PFSK-1 (cell line): ENCODE measurements at regions not wholly inside any gene's neighbourhood (a gene's known extent, or its start where the extent isn't known, plus 50 kb on each side); places are given as distances from the start of the nearest gene placed in this dataset.

Experiments
- FOXP2 ChIP-seq: optimal IDR thresholded peaks from 2 replicates; pipeline ENCODE3; 2011; ENCODE audit warnings: borderline replicate concordance, control low read depth, inconsistent platforms; ENCODE audit not compliant: insufficient read depth; ENCODE audit errors: extremely low read length, extremely low read depth
- POLR2AphosphoS5 ChIP-seq: IDR thresholded peaks from 2 replicates; pipeline ENCODE4 v1.6.1; 2012; ENCODE audit warnings: low read depth, mild to moderate bottlenecking, control low read depth, low read length, moderate library complexity
- SIN3A ChIP-seq: IDR thresholded peaks from 2 replicates; pipeline ENCODE4 v1.6.1; 2012; ENCODE audit warnings: mild to moderate bottlenecking, low read length, moderate library complexity, borderline replicate concordance; ENCODE audit not compliant: insufficient read depth
- TAF1 ChIP-seq: IDR thresholded peaks from 2 replicates; pipeline ENCODE4 v1.6.1; 2012; ENCODE audit warnings: low read length, control low read depth, borderline replicate concordance; ENCODE audit not compliant: insufficient read depth
- TF ChIP-seq, protein P1 (sequence below), 2 experiments: IDR thresholded peaks; 2 replicates each; pipeline versions ENCODE4 v1.6.1 to v1.8.0; 2011 to 2012; ENCODE audit warnings: low read depth in 2 of 2, low read length in 2 of 2, control low read depth in 1 of 2, inconsistent platforms in 1 of 2, mild to moderate bottlenecking in 1 of 2, moderate library complexity in 1 of 2; ENCODE audit not compliant: insufficient read depth in 1 of 2

DNA sequence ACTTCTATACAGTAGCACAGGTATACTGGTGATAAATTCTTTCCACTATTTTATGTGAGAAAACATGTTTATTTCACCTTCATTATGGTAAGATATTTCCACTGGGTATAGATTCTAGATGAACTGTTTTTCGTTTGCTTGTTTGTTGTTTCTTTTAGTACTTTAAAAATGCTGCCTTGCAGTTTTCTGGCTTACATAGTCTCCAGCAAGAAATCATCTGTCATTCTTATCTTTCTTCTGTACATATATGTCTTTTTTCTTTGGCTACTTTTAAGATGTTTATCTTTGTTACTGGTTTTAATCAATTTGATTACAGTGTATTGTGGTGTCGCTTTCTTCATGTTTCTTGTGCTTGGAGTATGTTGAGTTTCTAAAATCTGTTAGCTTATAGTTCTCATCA, 333.3 kb upstream of the HTR2A start:
- TF ChIP-seq POLR2AphosphoS5 (no peak), TAF1 (no peak), SIN3A (no peak), FOXP2 (no peak)
- TF ChIP-seq, protein P1, sequence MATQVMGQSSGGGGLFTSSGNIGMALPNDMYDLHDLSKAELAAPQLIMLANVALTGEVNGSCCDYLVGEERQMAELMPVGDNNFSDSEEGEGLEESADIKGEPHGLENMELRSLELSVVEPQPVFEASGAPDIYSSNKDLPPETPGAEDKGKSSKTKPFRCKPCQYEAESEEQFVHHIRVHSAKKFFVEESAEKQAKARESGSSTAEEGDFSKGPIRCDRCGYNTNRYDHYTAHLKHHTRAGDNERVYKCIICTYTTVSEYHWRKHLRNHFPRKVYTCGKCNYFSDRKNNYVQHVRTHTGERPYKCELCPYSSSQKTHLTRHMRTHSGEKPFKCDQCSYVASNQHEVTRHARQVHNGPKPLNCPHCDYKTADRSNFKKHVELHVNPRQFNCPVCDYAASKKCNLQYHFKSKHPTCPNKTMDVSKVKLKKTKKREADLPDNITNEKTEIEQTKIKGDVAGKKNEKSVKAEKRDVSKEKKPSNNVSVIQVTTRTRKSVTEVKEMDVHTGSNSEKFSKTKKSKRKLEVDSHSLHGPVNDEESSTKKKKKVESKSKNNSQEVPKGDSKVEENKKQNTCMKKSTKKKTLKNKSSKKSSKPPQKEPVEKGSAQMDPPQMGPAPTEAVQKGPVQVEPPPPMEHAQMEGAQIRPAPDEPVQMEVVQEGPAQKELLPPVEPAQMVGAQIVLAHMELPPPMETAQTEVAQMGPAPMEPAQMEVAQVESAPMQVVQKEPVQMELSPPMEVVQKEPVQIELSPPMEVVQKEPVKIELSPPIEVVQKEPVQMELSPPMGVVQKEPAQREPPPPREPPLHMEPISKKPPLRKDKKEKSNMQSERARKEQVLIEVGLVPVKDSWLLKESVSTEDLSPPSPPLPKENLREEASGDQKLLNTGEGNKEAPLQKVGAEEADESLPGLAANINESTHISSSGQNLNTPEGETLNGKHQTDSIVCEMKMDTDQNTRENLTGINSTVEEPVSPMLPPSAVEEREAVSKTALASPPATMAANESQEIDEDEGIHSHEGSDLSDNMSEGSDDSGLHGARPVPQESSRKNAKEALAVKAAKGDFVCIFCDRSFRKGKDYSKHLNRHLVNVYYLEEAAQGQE (IDR thresholded peaks at IDR 0.05; ENCODE audit: insufficient read depth in 1 of 2, low read depth in 2 of 2, low read length in 2 of 2): no peak
